ENCODE measurements at regions not wholly inside any gene's neighbourhood (a gene's known extent, or its start where the extent isn't known, plus 50 kb on each side); places are given as distances from the start of the nearest gene placed in this dataset.

DNA sequence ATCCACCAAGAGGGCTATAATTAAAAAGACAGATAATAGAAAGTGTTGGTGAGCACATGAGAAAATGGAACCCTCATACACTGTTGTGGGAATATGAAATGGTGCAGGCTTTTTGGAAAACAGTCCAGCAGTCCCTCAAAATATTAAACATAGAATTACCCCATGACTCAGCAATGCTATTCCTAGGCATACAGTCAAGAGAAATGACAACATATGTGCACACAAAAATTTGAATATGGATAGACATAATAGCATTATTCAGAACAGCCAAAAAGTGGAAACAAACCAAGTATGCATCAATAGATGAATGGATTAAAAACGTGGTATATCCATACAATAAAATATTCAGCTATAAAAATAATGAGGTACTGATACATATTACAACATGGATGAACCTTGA lies 64.5 kb upstream of the GDF10 start:
- no peak for DNase-seq (ENCODE audit: low read depth in 2 of 2)
- no peaks in the 10 kb centered on the region for H4K20me1 ChIP-seq (ENCODE audit: control insufficient read depth, extremely low read depth, insufficient read depth, low read length)
- no peaks in the 10 kb centered on the region for H3K27me3 ChIP-seq (ENCODE audit: control insufficient read depth, insufficient read depth, low read length)
- H3K27ac ChIP-seq (ENCODE audit: insufficient read depth, low read length), result no peak overlapping the region
- no peaks in the 10 kb centered on the region for H3K4me1 ChIP-seq (ENCODE audit: control insufficient read depth, extremely low read depth, insufficient read depth, low read length)
- no peak overlapping the region for H3K4me3 ChIP-seq (replicated peaks in 1 of 4; ENCODE audit: control extremely low read depth in 1 of 4, insufficient read depth in 1 of 4, low read depth in 3 of 4, low read length in 4 of 4)
- H3K9me3 ChIP-seq (ENCODE audit: control insufficient read depth, insufficient read depth, low read depth, low read length), result no peaks in the 10 kb centered on the region
- TF ChIP-seq, protein P1, sequence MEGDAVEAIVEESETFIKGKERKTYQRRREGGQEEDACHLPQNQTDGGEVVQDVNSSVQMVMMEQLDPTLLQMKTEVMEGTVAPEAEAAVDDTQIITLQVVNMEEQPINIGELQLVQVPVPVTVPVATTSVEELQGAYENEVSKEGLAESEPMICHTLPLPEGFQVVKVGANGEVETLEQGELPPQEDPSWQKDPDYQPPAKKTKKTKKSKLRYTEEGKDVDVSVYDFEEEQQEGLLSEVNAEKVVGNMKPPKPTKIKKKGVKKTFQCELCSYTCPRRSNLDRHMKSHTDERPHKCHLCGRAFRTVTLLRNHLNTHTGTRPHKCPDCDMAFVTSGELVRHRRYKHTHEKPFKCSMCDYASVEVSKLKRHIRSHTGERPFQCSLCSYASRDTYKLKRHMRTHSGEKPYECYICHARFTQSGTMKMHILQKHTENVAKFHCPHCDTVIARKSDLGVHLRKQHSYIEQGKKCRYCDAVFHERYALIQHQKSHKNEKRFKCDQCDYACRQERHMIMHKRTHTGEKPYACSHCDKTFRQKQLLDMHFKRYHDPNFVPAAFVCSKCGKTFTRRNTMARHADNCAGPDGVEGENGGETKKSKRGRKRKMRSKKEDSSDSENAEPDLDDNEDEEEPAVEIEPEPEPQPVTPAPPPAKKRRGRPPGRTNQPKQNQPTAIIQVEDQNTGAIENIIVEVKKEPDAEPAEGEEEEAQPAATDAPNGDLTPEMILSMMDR (conservative IDR thresholded peaks at IDR 0.05 in 1 of 2, IDR thresholded peaks at IDR 0.05 in 1 of 2; ENCODE audit: low read depth in 1 of 2, low read length in 2 of 2), result no peak
- no peak for TF ChIP-seq EZH2 (IDR thresholded peaks at IDR 0.05; ENCODE audit: low read length, missing control alignments)
- no peak overlapping the region for H3K9ac ChIP-seq (ENCODE audit: insufficient read depth, low read length)
- no peak overlapping the region for H3K4me2 ChIP-seq (ENCODE audit: extremely low read depth, insufficient read depth, low read length)
- no peaks in the 10 kb centered on the region for H3K79me2 ChIP-seq (ENCODE audit: control insufficient read depth, insufficient read depth, low read length)
- no peak overlapping the region for H2AFZ ChIP-seq (ENCODE audit: low read length)
- no peaks in the 10 kb centered on the region for H3K36me3 ChIP-seq (ENCODE audit: control insufficient read depth, insufficient read depth, low read length)

DNA sequence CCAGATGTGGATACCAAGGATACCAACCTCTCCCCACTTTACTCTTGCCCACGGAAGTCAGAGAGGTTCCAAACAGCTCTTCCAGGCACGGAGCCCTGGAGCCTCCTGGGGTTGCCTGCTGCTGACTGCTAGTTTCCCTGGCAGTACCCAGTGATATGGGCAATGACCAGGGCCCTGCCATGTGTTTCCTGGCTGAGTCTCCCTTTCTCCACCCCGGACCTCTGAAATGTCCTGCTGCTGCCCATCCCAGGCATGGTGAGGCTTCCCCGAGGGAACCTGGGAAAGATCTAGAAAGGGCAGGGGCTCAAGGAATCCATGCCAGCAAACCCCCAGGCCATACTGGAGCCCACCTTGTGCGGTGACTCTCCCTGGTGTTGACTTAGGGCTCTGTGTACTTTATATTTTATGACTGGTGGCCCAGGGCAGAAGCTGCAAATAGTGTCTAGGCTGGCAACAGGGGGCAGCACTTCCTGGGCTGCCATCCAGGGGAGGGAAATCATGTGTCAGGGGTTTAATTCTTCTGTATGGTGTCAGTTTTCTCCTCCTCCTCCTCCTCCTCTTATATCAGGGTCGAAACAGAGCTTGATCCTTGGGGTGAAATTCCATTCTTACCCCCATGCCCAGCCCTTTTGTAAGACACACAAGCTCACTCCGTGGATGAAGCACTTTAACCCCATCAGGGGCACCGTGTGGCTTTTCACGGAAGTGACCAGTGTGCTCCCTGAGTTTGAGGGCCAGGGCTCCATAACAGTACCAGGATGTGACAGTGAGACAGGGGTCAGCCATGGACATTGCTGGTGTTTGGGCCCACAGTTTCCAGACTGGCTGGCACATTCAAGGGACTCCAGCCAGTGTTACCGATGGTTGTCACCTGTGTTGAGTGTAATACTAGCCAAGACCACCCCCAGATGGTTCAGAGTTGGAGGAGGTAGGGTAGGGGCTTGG lies 62.4 kb upstream of the GDF10 start:
- no peak overlapping the region for H2AFZ ChIP-seq (ENCODE audit: low read length)
- no peak overlapping the region for H3K27ac ChIP-seq (ENCODE audit: insufficient read depth, low read length)
- H3K79me2 ChIP-seq (ENCODE audit: control insufficient read depth, insufficient read depth, low read length), result no peaks in the 10 kb centered on the region
- no peak overlapping the region for H3K4me3 ChIP-seq (replicated peaks in 1 of 4; ENCODE audit: control extremely low read depth in 1 of 4, insufficient read depth in 1 of 4, low read depth in 3 of 4, low read length in 4 of 4)
- no peak overlapping the region for H3K4me2 ChIP-seq (ENCODE audit: extremely low read depth, insufficient read depth, low read length)
- H3K4me1 ChIP-seq (ENCODE audit: control insufficient read depth, extremely low read depth, insufficient read depth, low read length), result no peaks in the 10 kb centered on the region
- H4K20me1 ChIP-seq (ENCODE audit: control insufficient read depth, extremely low read depth, insufficient read depth, low read length), result no peaks in the 10 kb centered on the region
- peaks cover 5% of the 10 kb centered on the region for H3K27me3 ChIP-seq (ENCODE audit: control insufficient read depth, insufficient read depth, low read length)
- H3K9me3 ChIP-seq (ENCODE audit: control insufficient read depth, insufficient read depth, low read depth, low read length), result no peaks in the 10 kb centered on the region
- DNase-seq (ENCODE audit: low read depth in 2 of 2), result no peak
- TF ChIP-seq, protein P1 (conservative IDR thresholded peaks at IDR 0.05 in 1 of 2, IDR thresholded peaks at IDR 0.05 in 1 of 2; ENCODE audit: low read depth in 1 of 2, low read length in 2 of 2), result no peak
- no peak for TF ChIP-seq EZH2 (IDR thresholded peaks at IDR 0.05; ENCODE audit: low read length, missing control alignments)
- H3K9ac ChIP-seq (ENCODE audit: insufficient read depth, low read length), result no peak overlapping the region
- no peaks in the 10 kb centered on the region for H3K36me3 ChIP-seq (ENCODE audit: control insufficient read depth, insufficient read depth, low read length)

GRCh38 chr10:47238331-47239095 lies 61.5 kb upstream of the GDF10 start:
- Histone ChIP-seq H3K27me3 (ENCODE audit: control insufficient read depth, insufficient read depth, low read length) (peaks cover 5% of the 10 kb centered on the region), H3K27ac (ENCODE audit: insufficient read depth, low read length) (no peak overlapping the region), H3K4me1 (ENCODE audit: control insufficient read depth, extremely low read depth, insufficient read depth, low read length) (no peaks in the 10 kb centered on the region), H4K20me1 (ENCODE audit: control insufficient read depth, extremely low read depth, insufficient read depth, low read length) (no peaks in the 10 kb centered on the region), H3K36me3 (ENCODE audit: control insufficient read depth, insufficient read depth, low read length) (no peaks in the 10 kb centered on the region), H2AFZ (ENCODE audit: low read length) (no peak overlapping the region), H3K4me3 (replicated peaks in 1 of 4; ENCODE audit: control extremely low read depth in 1 of 4, insufficient read depth in 1 of 4, low read depth in 3 of 4, low read length in 4 of 4) (no peak overlapping the region), H3K9ac (ENCODE audit: insufficient read depth, low read length) (no peak overlapping the region), H3K4me2 (ENCODE audit: extremely low read depth, insufficient read depth, low read length) (no peak overlapping the region), H3K9me3 (ENCODE audit: control insufficient read depth, insufficient read depth, low read depth, low read length) (no peaks in the 10 kb centered on the region), H3K79me2 (ENCODE audit: control insufficient read depth, insufficient read depth, low read length) (no peaks in the 10 kb centered on the region)
- no peak for DNase-seq (ENCODE audit: low read depth in 2 of 2)
- no peak for TF ChIP-seq EZH2 (IDR thresholded peaks at IDR 0.05; ENCODE audit: low read length, missing control alignments)
- TF ChIP-seq, protein P1 (conservative IDR thresholded peaks at IDR 0.05 in 1 of 2, IDR thresholded peaks at IDR 0.05 in 1 of 2; ENCODE audit: low read depth in 1 of 2, low read length in 2 of 2), result no peak

Measured in fibroblast of lung (primary cell).